Stimulated activated CD4-positive, alpha-beta T cell treated with anti-CD3 and anti-CD28 coated beads, Interleukin-1b, Interleukin-23, amount 100 ng/mL, for 1 hour (primary cell): ENCODE measurements at regions not wholly inside any gene's neighbourhood (a gene's known extent, or its start where the extent isn't known, plus 50 kb on each side); places are given as distances from the start of the nearest gene placed in this dataset.

Experiments
- DNase-seq, 2 donors: peaks; one replicate each; pipeline ENCODE4 v3.0.0-alpha.2; 2020; ENCODE audit warnings: low read depth in 2 of 2

DNA sequence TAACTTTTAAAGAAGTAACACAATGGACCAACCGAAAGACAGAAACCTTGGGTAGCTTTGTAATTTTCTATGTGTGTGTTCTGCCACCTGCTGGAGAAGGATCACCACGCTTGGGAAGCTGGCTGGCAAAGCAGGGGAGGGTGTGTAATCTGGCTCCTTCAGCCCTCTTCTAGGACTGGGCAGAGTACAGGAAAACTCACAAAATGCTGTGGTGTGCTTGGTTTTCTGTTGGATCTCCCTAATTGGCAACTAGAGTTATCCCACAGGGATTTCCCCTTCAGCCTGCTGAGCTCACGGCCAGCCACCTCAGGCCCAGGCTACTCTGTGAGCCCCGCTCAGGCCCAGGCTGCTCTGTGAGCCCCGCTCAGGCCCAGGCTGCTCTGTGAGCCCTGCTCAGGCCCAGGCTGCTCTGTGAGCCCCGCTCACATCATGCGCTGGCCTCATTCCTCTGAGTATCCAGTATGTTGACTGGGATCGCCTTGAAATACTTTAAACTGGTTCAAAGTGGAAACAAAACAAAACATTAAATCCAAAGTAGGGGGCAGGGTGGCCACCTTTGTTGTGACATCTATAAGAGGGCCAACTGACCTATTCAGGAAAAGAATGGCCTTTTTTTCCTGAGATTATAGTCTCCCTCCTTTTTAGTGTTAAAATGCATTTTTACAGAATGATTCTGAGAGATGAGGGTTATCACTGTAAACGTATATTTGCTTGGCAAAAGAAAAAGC lies 52.0 kb upstream of the RNU6-8 start:
- peak; percentile 13 to 18 for DNase-seq

DNA sequence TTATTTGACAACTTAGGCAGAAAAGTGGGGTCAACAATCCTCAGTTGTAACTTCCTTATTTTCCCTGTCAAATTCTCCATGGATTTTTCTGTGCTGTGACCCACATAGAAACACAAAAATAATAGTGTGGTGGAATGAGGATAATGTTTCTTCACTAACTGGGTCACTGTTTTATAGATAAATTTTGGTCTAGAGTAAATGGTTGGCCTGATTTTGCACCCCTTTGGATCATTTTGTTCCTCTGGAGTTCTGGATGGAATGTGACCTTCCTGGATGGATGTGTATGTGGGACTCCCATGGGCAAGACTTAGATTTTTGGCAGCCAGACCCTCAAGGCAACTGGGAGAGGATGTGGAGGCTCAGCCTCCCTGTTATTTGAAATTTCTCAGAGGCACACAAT lies 52.7 kb upstream of the RNU6-8 start:
- no peak for DNase-seq

DNA sequence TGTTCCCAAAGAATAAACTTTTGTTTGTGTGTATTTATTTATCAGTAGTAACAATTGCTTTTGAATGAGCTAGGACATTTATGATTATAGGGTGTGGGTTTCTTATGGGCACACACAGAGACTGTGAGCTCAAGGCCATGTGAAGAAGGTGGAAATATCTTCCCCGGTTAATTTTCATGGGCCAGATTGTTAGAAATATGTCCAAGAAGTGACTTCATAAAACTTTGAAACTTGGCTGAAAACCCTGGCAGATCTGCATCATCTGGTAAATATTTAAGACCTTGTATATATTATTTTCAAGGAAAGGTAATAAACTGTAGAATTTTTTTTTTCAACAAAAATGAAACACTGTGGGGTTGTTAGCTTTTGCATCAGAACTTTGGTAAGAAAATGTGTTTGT lies 53.5 kb upstream of the RNU6-8 start:
- no peak for DNase-seq

DNA sequence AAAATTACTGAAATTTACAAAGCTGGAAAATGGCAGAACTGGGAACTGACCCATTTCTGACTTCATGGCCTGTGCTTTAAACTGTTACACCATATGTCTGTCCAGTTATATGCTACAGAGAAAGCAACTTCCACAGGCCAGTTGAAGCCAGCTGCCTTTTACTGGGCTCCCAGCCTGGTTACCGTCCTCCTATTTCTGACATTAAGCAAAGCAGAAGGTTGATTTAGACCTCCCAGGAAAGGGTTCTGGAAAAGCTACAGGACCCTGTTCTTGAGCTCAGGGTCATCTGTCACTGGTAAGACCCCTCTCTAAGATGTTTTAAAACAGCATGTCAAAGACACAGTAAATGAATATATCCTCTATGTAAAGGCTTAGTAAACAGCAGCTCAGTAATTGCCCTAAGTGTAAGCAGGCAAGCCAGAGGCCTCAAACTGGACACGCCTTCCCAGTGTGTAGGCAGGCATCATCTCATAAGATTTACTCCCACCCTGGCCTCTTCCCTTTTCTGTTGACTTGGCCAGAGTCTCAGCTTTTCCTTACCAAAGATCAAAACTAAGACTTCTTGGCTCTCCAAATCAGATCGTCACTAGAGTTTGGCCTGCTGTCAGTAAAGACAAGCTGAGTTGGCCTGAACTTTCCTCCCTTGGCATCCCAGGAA lies 55.4 kb upstream of the RNU6-8 start:
- no peak for DNase-seq

DNA sequence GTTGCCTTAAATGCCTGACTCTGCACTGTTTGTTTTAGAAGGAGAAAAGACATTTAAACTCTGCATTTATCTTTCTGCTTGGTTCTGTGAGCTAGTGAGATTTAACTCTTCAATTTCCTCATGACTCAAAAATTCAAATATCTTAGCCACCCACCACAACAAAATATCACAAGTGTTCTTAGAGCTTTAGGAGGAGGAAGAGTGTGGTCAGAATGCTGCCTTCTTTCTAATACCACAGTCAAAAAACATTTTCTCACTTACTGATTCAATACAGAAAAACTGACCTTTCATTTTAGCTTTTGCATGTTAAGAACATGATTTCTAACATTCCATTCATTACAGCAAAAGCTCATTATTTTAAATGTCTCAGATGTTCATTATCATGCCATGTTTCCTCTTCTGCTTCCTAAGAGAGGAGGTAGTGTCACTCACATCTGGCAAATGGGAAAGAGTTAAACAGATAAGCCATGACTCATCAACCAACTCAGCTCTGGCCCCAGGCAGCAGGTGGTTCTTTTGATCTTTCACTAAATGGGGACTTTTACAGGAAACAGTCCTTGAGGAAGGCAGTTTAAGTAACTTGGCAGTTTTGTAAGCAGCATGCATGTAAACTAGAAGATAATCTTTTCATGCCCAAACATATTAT lies 56.4 kb upstream of the RNU6-8 start:
- DNase-seq: no peak

DNA sequence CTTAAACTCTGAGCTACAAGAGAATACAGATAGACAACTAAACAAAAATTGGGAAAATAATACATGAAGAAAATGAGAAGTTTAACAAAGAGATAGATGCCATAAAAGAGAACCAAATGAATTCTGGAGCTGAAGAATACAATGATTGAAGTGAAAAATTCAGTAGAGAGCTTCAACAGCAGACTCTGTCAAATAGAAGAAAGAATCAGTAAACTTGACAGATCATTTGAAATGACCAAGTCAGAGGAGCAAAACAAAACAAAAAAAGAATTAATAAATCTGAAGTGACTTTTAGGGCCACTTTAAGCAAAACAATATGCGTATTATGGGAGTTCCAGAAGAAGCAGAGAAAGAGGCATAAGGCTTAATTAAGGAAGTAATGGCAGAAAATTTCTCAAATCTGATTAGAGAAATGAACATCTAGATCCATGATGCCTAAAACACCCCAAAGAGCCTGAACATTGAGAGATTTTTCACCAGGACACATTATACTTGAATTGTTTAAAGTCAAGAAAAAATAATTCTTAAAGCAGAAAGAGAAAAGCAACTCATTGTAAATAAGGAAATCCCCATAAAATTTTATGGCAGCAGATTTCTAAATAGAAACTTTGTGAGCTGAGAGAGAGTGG lies 61.0 kb upstream of the RNU6-8 start:
- no peak for DNase-seq

DNA sequence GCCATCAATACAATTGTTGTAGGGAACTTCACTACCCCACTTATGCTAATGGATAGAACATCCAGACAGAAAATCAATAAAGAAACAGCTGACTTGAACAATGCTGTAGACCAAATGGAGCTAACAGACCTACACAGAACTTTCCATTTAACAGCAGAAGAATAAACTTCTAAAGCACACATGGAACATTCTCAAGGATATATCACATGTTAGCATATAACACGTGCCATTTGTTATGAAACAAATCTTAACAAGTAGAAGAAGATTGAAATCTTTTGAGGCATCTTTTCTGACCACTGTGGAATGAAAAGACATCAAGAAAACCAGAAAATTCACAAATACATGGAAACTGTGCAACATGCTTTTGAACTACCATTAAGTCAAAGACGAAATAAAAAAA lies 62.5 kb upstream of the RNU6-8 start:
- DNase-seq: no peak

DNA sequence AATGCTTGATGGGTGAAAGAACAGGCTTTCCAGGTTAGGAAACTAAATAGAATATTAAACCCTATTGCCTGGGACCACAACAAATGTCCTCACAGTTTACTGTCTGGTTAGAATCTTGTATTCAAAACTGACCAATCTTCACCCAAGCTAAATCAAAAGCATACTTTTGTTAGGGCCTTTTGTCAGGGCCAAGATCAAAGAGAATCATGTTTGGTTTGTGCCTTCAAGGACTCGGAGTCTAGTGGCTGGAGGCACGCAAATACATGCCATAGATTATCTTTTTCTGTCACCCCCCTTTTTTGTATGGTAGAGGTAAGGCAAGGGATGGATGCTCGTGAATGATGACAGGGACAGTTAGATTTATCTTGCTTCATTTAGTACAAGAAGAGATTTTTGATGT lies 51.1 kb upstream of the AKAP6 start:
- DNase-seq: no peak
